ENCODE measurements at regions not wholly inside any gene's neighbourhood (a gene's known extent, or its start where the extent isn't known, plus 50 kb on each side); places are given as distances from the start of the nearest gene placed in this dataset.

DNA sequence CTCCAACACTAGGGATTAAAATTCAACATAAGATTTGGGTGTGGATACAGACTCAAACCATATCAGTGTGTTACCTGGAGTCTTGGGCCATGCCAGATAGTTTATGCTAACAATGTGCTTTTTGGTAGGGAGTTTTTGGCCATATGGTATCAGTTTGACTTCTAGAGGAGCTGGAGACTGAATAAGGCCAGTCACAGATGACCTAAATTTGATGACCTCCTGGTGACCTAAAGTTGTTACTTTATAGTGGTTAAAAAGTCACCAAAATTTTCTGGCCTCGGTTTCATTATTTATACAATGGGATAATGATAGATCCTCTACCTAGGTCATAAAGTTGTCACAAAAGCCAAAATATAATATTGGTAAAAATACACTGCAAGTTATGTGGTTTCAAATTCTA, 877.1 kb downstream of the RAPGEF2 start:
- CTCF ChIA-PET: no interaction called here
- Mint-ChIP-seq H3K4me1 (no peaks in the 10 kb centered on the region), H3K27me3 (no peaks in the 10 kb centered on the region), H3K4me3 (no peak overlapping the region), H3K27ac (no peak overlapping the region), H3K9me3 (ENCODE audit: insufficient read depth) (no peaks in the 10 kb centered on the region)
- no peak overlapping the region for H3K4me2 ChIP-seq (replicated peaks; ENCODE audit: low read depth, low read length, poor library complexity, severe bottlenecking)
- no peaks in the 10 kb centered on the region for H3K4me1 ChIP-seq (ENCODE audit: control insufficient read depth in 2 of 2, insufficient read depth in 2 of 2, low read length in 2 of 2)
- POLR2A ChIA-PET: no interaction called here
- H3K27ac ChIP-seq (ENCODE audit: low read length in 2 of 2): no peak overlapping the region
- ATAC-seq (ENCODE audit: low read depth) (no peak), DNase-seq (no peak)
- H2AFZ ChIP-seq (ENCODE audit: insufficient read depth, low read depth, low read length, poor library complexity, severe bottlenecking): no peak overlapping the region
- no CpG with 5 or more reads among the region's 1 CpG for WGBS (ENCODE audit: insufficient coverage)
- H3K79me2 ChIP-seq (ENCODE audit: control insufficient read depth, insufficient read depth, low read length): no peaks in the 10 kb centered on the region
- no peak overlapping the region for H3K4me3 ChIP-seq (ENCODE audit: control extremely low read depth in 1 of 5, extremely low read depth in 1 of 5, insufficient read depth in 1 of 5, low read depth in 2 of 5, low read length in 4 of 5)
- H3K27me3 ChIP-seq (replicated peaks in 1 of 4; ENCODE audit: control extremely low read depth in 1 of 4, control insufficient read depth in 3 of 4, insufficient read depth in 4 of 4, low read length in 3 of 4): no peaks in the 10 kb centered on the region
- H3K9me3 ChIP-seq (ENCODE audit: control extremely low read depth in 1 of 3, control insufficient read depth in 2 of 3, insufficient read depth in 1 of 3, low read length in 2 of 3): no peaks in the 10 kb centered on the region
- no peak for TF ChIP-seq EZH2 (IDR thresholded peaks at IDR 0.05; ENCODE audit: borderline replicate concordance, insufficient read depth, low read depth, low read length, poor library complexity, severe bottlenecking)
- TF ChIP-seq, protein P1, sequence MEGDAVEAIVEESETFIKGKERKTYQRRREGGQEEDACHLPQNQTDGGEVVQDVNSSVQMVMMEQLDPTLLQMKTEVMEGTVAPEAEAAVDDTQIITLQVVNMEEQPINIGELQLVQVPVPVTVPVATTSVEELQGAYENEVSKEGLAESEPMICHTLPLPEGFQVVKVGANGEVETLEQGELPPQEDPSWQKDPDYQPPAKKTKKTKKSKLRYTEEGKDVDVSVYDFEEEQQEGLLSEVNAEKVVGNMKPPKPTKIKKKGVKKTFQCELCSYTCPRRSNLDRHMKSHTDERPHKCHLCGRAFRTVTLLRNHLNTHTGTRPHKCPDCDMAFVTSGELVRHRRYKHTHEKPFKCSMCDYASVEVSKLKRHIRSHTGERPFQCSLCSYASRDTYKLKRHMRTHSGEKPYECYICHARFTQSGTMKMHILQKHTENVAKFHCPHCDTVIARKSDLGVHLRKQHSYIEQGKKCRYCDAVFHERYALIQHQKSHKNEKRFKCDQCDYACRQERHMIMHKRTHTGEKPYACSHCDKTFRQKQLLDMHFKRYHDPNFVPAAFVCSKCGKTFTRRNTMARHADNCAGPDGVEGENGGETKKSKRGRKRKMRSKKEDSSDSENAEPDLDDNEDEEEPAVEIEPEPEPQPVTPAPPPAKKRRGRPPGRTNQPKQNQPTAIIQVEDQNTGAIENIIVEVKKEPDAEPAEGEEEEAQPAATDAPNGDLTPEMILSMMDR (IDR thresholded peaks at IDR 0.05): no peak
- H3K9ac ChIP-seq (ENCODE audit: low read length): no peak overlapping the region
- H4K20me1 ChIP-seq (ENCODE audit: control insufficient read depth, insufficient read depth, low read length, poor library complexity, severe bottlenecking): no peaks in the 10 kb centered on the region
- intact Hi-C loops (cut with micrococcal nuclease): no loop called here
- no peaks in the 10 kb centered on the region for H3K36me3 ChIP-seq (replicated peaks in 1 of 2; ENCODE audit: control extremely low read depth in 1 of 2, control insufficient read depth in 1 of 2, extremely low read depth in 1 of 2, insufficient read depth in 2 of 2, low read length in 1 of 2)

DNA sequence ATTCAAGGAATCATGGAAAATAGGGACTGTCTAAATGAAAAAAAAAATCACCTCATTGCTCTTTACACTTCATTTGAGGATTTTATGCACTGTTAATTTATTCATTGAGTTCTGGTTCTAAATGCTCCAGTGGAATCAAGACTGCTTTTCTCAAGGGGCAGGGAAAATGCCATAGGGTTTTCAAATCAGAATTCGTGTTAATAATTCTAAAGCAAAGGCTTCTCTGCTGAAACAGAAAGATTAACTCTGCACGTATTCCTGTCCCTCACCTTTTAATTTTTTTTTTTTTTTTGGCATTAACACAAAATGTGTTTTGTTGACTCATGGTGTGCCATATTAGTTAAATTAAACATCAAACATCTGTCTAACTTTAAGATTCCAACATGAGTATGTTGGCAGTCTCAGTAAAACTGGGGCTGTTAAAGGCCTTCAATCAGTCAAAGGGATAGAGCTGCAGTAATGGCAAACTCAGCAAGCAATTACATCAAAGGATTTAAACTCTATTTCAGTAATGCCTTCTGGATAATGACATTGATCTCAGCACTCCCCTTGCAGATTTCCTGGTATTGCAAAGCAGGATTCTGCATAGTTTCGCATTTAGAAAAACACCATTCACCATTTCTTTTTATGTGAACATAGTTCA, 878.1 kb downstream of the RAPGEF2 start:
- no peaks in the 10 kb centered on the region for H3K9me3 Mint-ChIP-seq (ENCODE audit: insufficient read depth)

More for the DNA sequence above, 878.1 kb downstream of the RAPGEF2 start:
- DNase-seq (no peak), ATAC-seq (ENCODE audit: low read depth) (no peak)
- no peak overlapping the region for H3K27ac Mint-ChIP-seq
- H3K79me2 ChIP-seq (ENCODE audit: control insufficient read depth, insufficient read depth, low read length): no peaks in the 10 kb centered on the region
- no peak overlapping the region for H3K4me2 ChIP-seq (replicated peaks; ENCODE audit: low read depth, low read length, poor library complexity, severe bottlenecking)
- no peak overlapping the region for H3K27ac ChIP-seq (ENCODE audit: low read length in 2 of 2)
- H3K4me3 ChIP-seq (ENCODE audit: control extremely low read depth in 1 of 5, extremely low read depth in 1 of 5, insufficient read depth in 1 of 5, low read depth in 2 of 5, low read length in 4 of 5): no peak overlapping the region
- CTCF ChIA-PET: no interaction called here
- no peaks in the 10 kb centered on the region for H3K4me1 Mint-ChIP-seq
- H3K9me3 ChIP-seq (ENCODE audit: control extremely low read depth in 1 of 3, control insufficient read depth in 2 of 3, insufficient read depth in 1 of 3, low read length in 2 of 3): no peaks in the 10 kb centered on the region
- no peaks in the 10 kb centered on the region for H3K27me3 Mint-ChIP-seq
- H3K4me3 Mint-ChIP-seq: no peak overlapping the region
- WGBS (ENCODE audit: insufficient coverage): no CpG with 5 or more reads among the region's 3 CpGs
- no peaks in the 10 kb centered on the region for H4K20me1 ChIP-seq (ENCODE audit: control insufficient read depth, insufficient read depth, low read length, poor library complexity, severe bottlenecking)
- POLR2A ChIA-PET: no interaction called here
- TF ChIP-seq EZH2 (IDR thresholded peaks at IDR 0.05; ENCODE audit: borderline replicate concordance, insufficient read depth, low read depth, low read length, poor library complexity, severe bottlenecking): no peak
- TF ChIP-seq, protein P1 (IDR thresholded peaks at IDR 0.05): no peak
- H3K36me3 ChIP-seq (replicated peaks in 1 of 2; ENCODE audit: control extremely low read depth in 1 of 2, control insufficient read depth in 1 of 2, extremely low read depth in 1 of 2, insufficient read depth in 2 of 2, low read length in 1 of 2): no peaks in the 10 kb centered on the region
- no peaks in the 10 kb centered on the region for H3K27me3 ChIP-seq (replicated peaks in 1 of 4; ENCODE audit: control extremely low read depth in 1 of 4, control insufficient read depth in 3 of 4, insufficient read depth in 4 of 4, low read length in 3 of 4)
- no peak overlapping the region for H3K9ac ChIP-seq (ENCODE audit: low read length)
- intact Hi-C loops (cut with micrococcal nuclease): no loop called here
- H3K4me1 ChIP-seq (ENCODE audit: control insufficient read depth in 2 of 2, insufficient read depth in 2 of 2, low read length in 2 of 2): no peaks in the 10 kb centered on the region
- H2AFZ ChIP-seq (ENCODE audit: insufficient read depth, low read depth, low read length, poor library complexity, severe bottlenecking): no peak overlapping the region

All from B cell (primary cell).